HCT116 (cell line): ENCODE measurements at regions not wholly inside any gene's neighbourhood (a gene's known extent, or its start where the extent isn't known, plus 50 kb on each side); places are given as distances from the start of the nearest gene placed in this dataset.

Experiments used
- ATAC-seq: fragments of 200-7000 bp; cut with Tn5 transposase; 2 replicates; pipeline ENCODE4 v1.9.1; 2020; ENCODE audit warnings: mild to moderate bottlenecking, moderate library complexity
- BruUV-seq: library from RNA; stranded (reverse); fragments of 400-500 nt; replicated peaks from 2 replicates; lab custom pipeline; 2021; lab: Mats Ljungman, UMichigan
- CTCF ChIA-PET: fragments of 300-600 bp; sonication (Branson Sonifier 250); formaldehyde crosslinking; loops from one replicate; lab custom pipeline; 2021; ENCODE audit warnings: antibody characterized with exemption; lab: Charles Lee
- POLR2A ChIA-PET: fragments of 300-600, 350-600 bp; sonication (Branson Sonifier 250); formaldehyde crosslinking; loops from one replicate; lab custom pipeline; 2021; ENCODE audit warnings: antibody characterized with exemption; lab: Charles Lee
- RAD21 ChIA-PET, 2 experiments: fragments of 300-600 bp; sonication (Branson Sonifier 250); formaldehyde crosslinking; loops; one replicate each; lab custom pipeline; 2023; ENCODE audit warnings: low total read pairs in 2 of 2; ENCODE audit not compliant: uncharacterized antibody in 2 of 2, unreplicated experiment in 2 of 2, low non-redundant PET in 1 of 2; lab: Charles Lee
- DNase-seq: peaks from one replicate; pipeline ENCODE4 v3.0.0-alpha.2; 2010; ENCODE audit warnings: low read depth, low spot score
- H2AFZ ChIP-seq: fragments of 200-600 bp; shearing (Covaris generic), sonication (generic); 2 replicates; pipeline ENCODE4 v1.6.1; 2017; ENCODE audit warnings: low read depth, mixed run types, mixed read lengths, antibody characterized with exemption, low read length; ENCODE audit not compliant: poor library complexity, severe bottlenecking
- H3K27ac ChIP-seq: 2 replicates; pipeline ENCODE4 v1.5.1; 2012; ENCODE audit warnings: low read depth, low read length
- H3K27me3 ChIP-seq: fragments of 200-600 bp; sonication (generic); 2 replicates; pipeline ENCODE4 v1.6.1; 2016; ENCODE audit warnings: mixed run types, low read length, mixed read lengths; ENCODE audit not compliant: insufficient read depth
- H3K36me3 ChIP-seq, 2 experiments: fragments of 200-500 bp in 1 of 2; fragments of 200-600 bp in 1 of 2; sonication (Bioruptor generic) in 1 of 2; sonication (generic) in 1 of 2; 2 replicates each; pipeline versions ENCODE4 v1.5.1 to v1.6.1; 2014 to 2016; ENCODE audit warnings: low read length in 2 of 2, inconsistent platforms in 1 of 2, mixed read lengths in 1 of 2, mixed run types in 1 of 2; ENCODE audit not compliant: insufficient read depth in 2 of 2, control insufficient read depth in 1 of 2
- H3K4me1 ChIP-seq, 2 experiments: fragments of 200-600 bp in 1 of 2; sonication (generic) in 1 of 2; 2 replicates each; pipeline versions ENCODE4 v1.5.1 to v1.6.1; 2012 to 2017; ENCODE audit warnings: low read length in 2 of 2, inconsistent platforms in 1 of 2, mild to moderate bottlenecking in 1 of 2, mixed read lengths in 1 of 2, mixed run types in 1 of 2, moderate library complexity in 1 of 2; ENCODE audit not compliant: insufficient read depth in 2 of 2, control insufficient read depth in 1 of 2
- H3K4me2 ChIP-seq: fragments of 200-600 bp; sonication (generic); 2 replicates; pipeline ENCODE4 v1.6.1; 2017; ENCODE audit warnings: mixed run types, low read length, mixed read lengths
- H3K4me3 ChIP-seq, 2 experiments: fragments of 200-600 bp in 1 of 2; sonication (generic) in 1 of 2; replicated peaks in 1 of 2; 2 replicates each; pipeline ENCODE4 v1.5.1; 2011 to 2016; ENCODE audit warnings: low read length in 2 of 2, control low read depth in 1 of 2, low read depth in 1 of 2, mild to moderate bottlenecking in 1 of 2, mixed read lengths in 1 of 2, mixed run types in 1 of 2
- H3K79me2 ChIP-seq: fragments of 200-600 bp; sonication (generic); 2 replicates; pipeline ENCODE4 v1.6.1; 2017; ENCODE audit warnings: mild to moderate bottlenecking, mixed run types, low read length, moderate library complexity, mixed read lengths; ENCODE audit not compliant: insufficient read depth
- H3K9ac ChIP-seq: fragments of 200-600 bp; sonication (generic); 2 replicates; pipeline ENCODE4 v1.6.1; 2016; ENCODE audit warnings: low read length, mixed read lengths
- H3K9me2 ChIP-seq: fragments of 200-600 bp; sonication (generic), shearing (Covaris generic); 2 replicates; pipeline ENCODE4 v1.6.1; 2017; ENCODE audit warnings: mixed run types, mild to moderate bottlenecking, moderate library complexity; ENCODE audit not compliant: insufficient read depth
- H3K9me3 ChIP-seq, 2 experiments: fragments of 200-500 bp in 1 of 2; fragments of 200-600 bp in 1 of 2; sonication (Bioruptor generic) in 1 of 2; sonication (generic) in 1 of 2; 2 replicates each; pipeline ENCODE4 v1.6.1; 2014 to 2017; ENCODE audit warnings: low read length in 2 of 2, mixed read lengths in 2 of 2, inconsistent platforms in 1 of 2, low read depth in 1 of 2, mild to moderate bottlenecking in 1 of 2, mixed run types in 1 of 2, moderate library complexity in 1 of 2; ENCODE audit not compliant: control insufficient read depth in 1 of 2, insufficient read depth in 1 of 2
- H4K20me1 ChIP-seq: fragments of 200-600 bp; sonication (generic), shearing (Covaris generic); 2 replicates; pipeline ENCODE4 v1.6.1; 2017; ENCODE audit warnings: mixed run types, mild to moderate bottlenecking, moderate library complexity; ENCODE audit not compliant: insufficient read depth
- ELF1 ChIP-seq: IDR thresholded peaks from 2 replicates; pipeline ENCODE4 v1.6.1; 2012; ENCODE audit warnings: low read depth, borderline replicate concordance
- EZH2 ChIP-seq: fragments of 200-600 bp; sonication (generic); IDR thresholded peaks from 2 replicates; pipeline ENCODE4 v1.6.1; 2017; ENCODE audit warnings: antibody characterized with exemption, mixed run types
- FOSL1 ChIP-seq: IDR thresholded peaks from 2 replicates; pipeline ENCODE4 v1.6.1; 2012; ENCODE audit warnings: low read depth
- JUND ChIP-seq: IDR thresholded peaks from 2 replicates; pipeline ENCODE4 v1.6.1; 2012
- POLR2A ChIP-seq: IDR thresholded peaks from 2 replicates; pipeline ENCODE4 v1.7.0; 2011; ENCODE audit warnings: borderline replicate concordance; ENCODE audit not compliant: insufficient read depth, insufficient read length; ENCODE audit errors: extremely low read depth
- POLR2AphosphoS5 ChIP-seq: IDR thresholded peaks from 2 replicates; pipeline ENCODE4 v1.6.1; 2011; ENCODE audit warnings: mild to moderate bottlenecking, low read depth, low read length, moderate library complexity
- REST ChIP-seq: IDR thresholded peaks from 2 replicates; pipeline ENCODE4 v1.6.1; 2012; ENCODE audit warnings: low read depth
- SIN3A ChIP-seq: IDR thresholded peaks from 2 replicates; pipeline ENCODE4 v1.6.1; 2012; ENCODE audit warnings: low read depth
- SP1 ChIP-seq: IDR thresholded peaks from 2 replicates; pipeline ENCODE4 v1.6.1; 2012; ENCODE audit warnings: low read depth
- TCF7L2 ChIP-seq: IDR thresholded peaks from 2 replicates; pipeline ENCODE4 v1.7.0; 2011; ENCODE audit warnings: borderline replicate concordance, inconsistent platforms; ENCODE audit not compliant: insufficient read depth, insufficient read length; ENCODE audit errors: extremely low read depth
- YY1 ChIP-seq: IDR thresholded peaks from 2 replicates; pipeline ENCODE4 v1.6.1; 2011; ENCODE audit warnings: low read length, low read depth, moderate library complexity, mild to moderate bottlenecking; ENCODE audit not compliant: insufficient replicate concordance; ENCODE audit errors: extremely low read depth
- ZFX ChIP-seq: fragments of 450-650 bp; IDR thresholded peaks from 2 replicates; pipeline ENCODE4 v1.6.1; 2017
- intact Hi-C: fragments of 100-400 bp; cut with micrococcal nuclease; formaldehyde crosslinking; loops from 2 replicates; pipeline ENCODE4 v1.10.0; 2022
- TF ChIP-seq, protein P1 (sequence below): IDR thresholded peaks from 2 replicates; pipeline ENCODE4 v1.6.1; 2011; ENCODE audit warnings: mild to moderate bottlenecking, low read length, moderate library complexity; ENCODE audit not compliant: insufficient replicate concordance; ENCODE audit errors: extremely low read depth
- TF ChIP-seq, protein P2 (sequence below), 3 experiments: fragments of 200-600 bp in 1 of 3; sonication (generic) in 1 of 3; IDR thresholded peaks in 2 of 3; conservative IDR thresholded peaks in 1 of 3; 2 replicates each; pipeline ENCODE4 v1.5.1; 2012 to 2017; ENCODE audit warnings: low read depth in 2 of 3, low read length in 2 of 3, antibody characterized with exemption in 1 of 3, borderline replicate concordance in 1 of 3, control low read depth in 1 of 3, mild to moderate bottlenecking in 1 of 3, mixed read lengths in 1 of 3, mixed run types in 1 of 3, moderate library complexity in 1 of 3; ENCODE audit not compliant: insufficient read depth in 1 of 3
- TF ChIP-seq, protein P3 (sequence below): IDR thresholded peaks from 2 replicates; pipeline ENCODE4 v1.6.1; 2012

DNA sequence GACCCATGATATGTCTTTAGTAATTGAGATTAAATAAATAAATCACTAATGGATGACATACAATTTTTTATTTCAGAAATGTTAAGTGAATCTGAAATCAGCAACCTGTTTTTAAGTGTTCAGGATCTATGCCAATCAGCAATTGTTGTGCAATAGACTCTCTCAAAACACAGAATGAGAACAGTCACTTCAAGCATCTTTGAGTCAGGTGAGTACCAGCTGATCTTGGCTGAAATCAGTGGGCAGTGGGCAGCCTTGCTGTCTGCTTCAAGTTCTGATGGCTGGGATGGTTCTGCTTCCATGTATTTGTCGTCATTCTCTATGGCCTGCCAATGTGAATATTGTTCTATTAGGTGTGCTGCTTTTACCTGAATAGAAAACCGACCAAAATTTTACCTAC is 82.3 kb upstream of the NRG3 start:
- no TSS peak for BruUV-seq
- H3K9me2 ChIP-seq = no peaks in the 10 kb centered on the region
- DNase-seq (no peak), ATAC-seq (no peak)
- no peak overlapping the region for H3K4me2 ChIP-seq
- ChIA-PET CTCF (no interaction called here), RAD21 (no interaction called here), POLR2A (no interaction called here)
- H3K4me1 ChIP-seq = no peaks in the 10 kb centered on the region
- no peaks in the 10 kb centered on the region for H3K36me3 ChIP-seq
- no peaks in the 10 kb centered on the region for H3K79me2 ChIP-seq
- H3K27me3 ChIP-seq = no peaks in the 10 kb centered on the region
- H3K9me3 ChIP-seq = peaks cover 5 to 12% of the 10 kb centered on the region in 2 experiments; a peak in 2 of 4 replicates
- H3K27ac ChIP-seq = no peak overlapping the region
- H4K20me1 ChIP-seq = no peaks in the 10 kb centered on the region
- intact Hi-C loops = no loop called here
- no peak overlapping the region for H3K9ac ChIP-seq
- no peak for TF ChIP-seq SIN3A
- no peak for TF ChIP-seq ZFX
- TF ChIP-seq, protein P1, sequence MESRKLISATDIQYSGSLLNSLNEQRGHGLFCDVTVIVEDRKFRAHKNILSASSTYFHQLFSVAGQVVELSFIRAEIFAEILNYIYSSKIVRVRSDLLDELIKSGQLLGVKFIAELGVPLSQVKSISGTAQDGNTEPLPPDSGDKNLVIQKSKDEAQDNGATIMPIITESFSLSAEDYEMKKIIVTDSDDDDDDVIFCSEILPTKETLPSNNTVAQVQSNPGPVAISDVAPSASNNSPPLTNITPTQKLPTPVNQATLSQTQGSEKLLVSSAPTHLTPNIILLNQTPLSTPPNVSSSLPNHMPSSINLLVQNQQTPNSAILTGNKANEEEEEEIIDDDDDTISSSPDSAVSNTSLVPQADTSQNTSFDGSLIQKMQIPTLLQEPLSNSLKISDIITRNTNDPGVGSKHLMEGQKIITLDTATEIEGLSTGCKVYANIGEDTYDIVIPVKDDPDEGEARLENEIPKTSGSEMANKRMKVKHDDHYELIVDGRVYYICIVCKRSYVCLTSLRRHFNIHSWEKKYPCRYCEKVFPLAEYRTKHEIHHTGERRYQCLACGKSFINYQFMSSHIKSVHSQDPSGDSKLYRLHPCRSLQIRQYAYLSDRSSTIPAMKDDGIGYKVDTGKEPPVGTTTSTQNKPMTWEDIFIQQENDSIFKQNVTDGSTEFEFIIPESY = no peak
- TF ChIP-seq YY1 = no peak
- TF ChIP-seq POLR2A = no peak
- no peak for TF ChIP-seq ELF1
- TF ChIP-seq FOSL1 = no peak
- no peak for TF ChIP-seq EZH2
- TF ChIP-seq JUND = no peak
- TF ChIP-seq, protein P2, sequence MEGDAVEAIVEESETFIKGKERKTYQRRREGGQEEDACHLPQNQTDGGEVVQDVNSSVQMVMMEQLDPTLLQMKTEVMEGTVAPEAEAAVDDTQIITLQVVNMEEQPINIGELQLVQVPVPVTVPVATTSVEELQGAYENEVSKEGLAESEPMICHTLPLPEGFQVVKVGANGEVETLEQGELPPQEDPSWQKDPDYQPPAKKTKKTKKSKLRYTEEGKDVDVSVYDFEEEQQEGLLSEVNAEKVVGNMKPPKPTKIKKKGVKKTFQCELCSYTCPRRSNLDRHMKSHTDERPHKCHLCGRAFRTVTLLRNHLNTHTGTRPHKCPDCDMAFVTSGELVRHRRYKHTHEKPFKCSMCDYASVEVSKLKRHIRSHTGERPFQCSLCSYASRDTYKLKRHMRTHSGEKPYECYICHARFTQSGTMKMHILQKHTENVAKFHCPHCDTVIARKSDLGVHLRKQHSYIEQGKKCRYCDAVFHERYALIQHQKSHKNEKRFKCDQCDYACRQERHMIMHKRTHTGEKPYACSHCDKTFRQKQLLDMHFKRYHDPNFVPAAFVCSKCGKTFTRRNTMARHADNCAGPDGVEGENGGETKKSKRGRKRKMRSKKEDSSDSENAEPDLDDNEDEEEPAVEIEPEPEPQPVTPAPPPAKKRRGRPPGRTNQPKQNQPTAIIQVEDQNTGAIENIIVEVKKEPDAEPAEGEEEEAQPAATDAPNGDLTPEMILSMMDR (IDR thresholded peaks at IDR 0.05 in 2 of 3, conservative IDR thresholded peaks at IDR 0.05 in 1 of 3; ENCODE audit: borderline replicate concordance in 1 of 3, insufficient read depth in 1 of 3, low read depth in 2 of 3, low read length in 2 of 3) = no peak
- TF ChIP-seq TCF7L2 = no peak
- TF ChIP-seq POLR2AphosphoS5 = no peak
- TF ChIP-seq, protein P3, sequence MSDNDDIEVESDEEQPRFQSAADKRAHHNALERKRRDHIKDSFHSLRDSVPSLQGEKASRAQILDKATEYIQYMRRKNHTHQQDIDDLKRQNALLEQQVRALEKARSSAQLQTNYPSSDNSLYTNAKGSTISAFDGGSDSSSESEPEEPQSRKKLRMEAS = no peak
- no peak for TF ChIP-seq REST
- no peak for TF ChIP-seq SP1
- H2AFZ ChIP-seq = no peak overlapping the region
- H3K4me3 ChIP-seq = no peak overlapping the region
